ENCODE measurements at regions not wholly inside any gene's neighbourhood (a gene's known extent, or its start where the extent isn't known, plus 50 kb on each side); places are given as distances from the start of the nearest gene placed in this dataset.

DNA sequence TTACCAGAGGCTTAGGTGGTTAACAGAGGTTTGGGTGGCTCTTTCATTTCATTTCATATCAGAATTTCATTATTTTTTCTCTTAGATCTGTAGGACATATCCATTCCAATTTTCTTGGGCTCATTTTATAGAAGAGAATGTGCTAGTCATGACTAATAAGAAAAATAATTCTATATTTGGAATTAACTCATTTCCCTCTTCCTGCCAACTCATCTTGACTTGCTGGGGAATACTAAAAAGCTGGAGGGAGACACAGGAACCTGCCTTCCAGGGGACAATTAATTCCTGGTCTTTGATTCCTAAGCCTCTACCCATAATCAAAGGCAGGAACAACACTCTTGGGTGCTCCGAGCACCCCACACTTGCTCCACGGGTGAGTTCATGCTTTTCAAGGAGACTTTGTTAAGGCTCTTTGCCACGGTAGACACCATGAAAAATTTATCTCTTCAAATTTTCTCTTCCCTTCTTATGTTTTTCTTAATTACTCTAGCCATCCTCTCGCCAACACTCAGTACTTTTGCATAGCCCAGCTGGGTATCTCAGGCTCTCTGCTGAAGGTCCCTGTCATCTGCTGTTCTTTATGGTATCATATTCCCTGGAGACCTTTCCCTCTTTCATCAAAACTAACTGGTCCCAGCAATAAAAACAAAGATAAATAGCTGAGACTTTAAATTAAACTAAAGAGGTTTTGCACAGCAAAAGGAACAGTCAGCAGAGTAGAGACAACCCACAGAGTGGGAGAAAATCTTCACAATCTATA, 273.9 kb downstream of the NPR3 start:
- no peak for DNase-seq

DNA sequence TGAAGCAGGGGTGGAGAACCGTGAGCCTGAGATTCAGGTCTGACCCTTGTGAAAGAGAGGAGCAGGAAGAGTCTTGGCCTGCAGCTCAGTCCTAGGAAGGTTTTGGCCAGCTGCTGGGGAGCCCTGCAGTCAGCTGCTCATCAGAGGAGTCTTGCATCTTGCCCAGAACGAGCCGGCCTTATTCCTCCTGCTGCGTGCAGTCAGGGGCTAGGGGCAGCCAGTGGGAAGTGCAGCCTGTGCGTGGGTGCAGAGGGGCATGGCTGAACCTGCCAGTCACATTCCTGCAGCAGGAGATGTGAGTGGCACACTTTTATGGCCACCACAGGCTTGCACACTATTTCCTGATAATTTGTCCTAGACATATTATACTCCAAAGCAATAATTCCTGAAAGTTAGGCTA, 278.7 kb downstream of the NPR3 start:
- no peak for DNase-seq

DNA sequence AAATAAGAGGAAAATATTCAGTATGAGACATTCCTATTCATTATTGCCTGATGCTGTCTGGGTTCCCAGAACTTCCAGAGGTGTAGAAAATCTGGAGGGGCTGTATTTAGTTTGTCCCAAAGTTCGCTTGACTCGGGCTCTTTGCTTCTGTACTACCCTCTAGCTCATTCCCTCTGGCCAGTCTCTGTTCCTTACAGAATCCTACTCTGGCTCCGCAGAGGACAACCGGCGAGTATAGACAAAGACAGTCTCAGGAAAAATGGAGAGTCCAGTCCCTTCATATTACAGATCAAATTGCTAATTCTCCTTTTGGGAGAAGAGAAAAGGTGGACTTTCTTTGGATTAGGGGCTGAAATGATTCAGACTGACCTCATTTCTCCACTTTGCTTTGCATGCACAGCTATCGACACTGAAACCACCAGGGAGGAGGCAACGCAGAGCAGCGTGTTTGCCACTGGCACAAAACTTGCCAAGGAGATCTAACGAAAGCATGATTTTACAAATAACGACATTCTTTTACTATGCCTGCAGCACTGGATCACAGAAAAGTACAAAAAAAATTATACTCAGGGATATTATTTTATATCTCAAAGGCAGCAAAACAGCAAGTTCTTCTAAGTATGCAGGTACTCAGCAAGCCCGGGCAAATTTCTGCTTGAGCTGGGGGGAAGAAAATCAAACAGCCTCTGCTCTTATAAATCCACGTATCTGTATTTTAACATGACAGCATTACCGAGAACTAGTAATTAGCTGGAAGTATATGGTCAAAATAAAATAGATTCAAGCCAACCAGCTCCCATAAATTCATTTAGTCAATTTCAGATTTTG, 279.7 kb downstream of the NPR3 start:
- no peak for DNase-seq

DNA sequence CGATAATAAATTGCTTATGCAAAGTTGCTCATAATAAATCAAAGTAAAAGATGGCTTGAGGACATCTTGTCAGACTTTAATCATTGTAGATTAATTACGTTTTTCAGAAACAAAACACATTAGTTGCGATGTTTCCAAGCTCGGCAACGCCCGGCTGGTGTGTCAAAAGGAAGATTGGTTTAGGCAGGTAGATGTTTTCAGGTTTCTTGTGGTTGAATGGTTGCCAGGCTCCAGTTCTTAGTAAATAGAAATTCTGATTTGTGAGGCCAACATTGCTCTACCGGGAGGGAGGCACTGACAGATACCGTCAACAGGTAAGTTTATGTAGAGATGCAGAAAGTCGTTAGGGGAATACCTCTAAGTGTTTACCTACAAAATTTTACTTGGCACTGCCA, 280.3 kb downstream of the NPR3 start:
- no peak for DNase-seq

DNA sequence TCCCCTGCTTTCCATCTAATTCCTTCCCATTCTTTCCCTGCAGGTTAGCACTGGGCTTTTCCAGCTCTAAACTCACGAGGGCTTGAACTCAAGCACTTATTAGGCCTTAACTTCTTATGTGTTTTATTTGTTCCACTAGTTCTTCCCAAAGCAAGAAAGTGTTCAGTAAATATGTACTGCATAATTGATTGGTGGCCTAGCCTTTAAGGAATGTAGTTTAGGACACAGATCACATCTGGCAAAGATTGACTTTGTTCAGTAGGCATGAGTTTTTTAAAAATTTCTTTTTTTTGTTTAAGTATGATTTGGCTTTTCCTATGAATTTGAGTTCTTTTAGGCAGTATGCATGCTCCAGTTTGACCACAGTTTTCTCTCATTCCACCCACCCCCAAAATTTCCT, 285.2 kb downstream of the NPR3 start:
- no peak for DNase-seq

DNA sequence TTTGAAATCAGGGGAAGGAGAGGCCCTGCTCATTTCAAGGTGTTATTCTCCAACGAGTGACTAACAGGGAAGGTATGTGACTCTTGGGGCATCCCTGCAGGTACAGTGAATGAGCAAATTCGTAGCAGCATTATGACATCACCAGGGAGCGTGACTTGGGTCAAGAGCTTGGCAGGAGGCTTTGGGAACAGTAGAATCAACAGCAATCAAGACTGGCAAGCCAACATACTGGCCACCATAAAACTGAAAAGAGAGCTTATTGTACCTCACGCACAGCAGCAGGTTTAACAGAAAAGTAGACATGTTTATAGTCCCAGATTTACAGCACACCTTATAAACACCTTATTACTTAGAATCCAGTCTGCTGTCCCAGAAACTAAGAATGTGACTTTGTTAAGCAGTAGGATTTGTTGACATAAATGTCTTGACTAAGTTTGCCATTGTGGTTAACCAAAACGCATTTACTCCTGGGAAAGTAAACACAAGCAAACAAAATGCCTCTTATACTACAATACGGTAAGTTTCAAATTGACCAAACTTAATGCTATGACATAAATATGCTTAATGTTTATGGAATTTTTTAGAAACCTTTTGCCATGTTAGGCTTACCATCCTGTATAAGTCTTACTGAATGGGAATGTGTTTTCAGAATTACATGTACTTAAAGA, 297.8 kb downstream of the NPR3 start:
- DNase-seq = no peak

DNA sequence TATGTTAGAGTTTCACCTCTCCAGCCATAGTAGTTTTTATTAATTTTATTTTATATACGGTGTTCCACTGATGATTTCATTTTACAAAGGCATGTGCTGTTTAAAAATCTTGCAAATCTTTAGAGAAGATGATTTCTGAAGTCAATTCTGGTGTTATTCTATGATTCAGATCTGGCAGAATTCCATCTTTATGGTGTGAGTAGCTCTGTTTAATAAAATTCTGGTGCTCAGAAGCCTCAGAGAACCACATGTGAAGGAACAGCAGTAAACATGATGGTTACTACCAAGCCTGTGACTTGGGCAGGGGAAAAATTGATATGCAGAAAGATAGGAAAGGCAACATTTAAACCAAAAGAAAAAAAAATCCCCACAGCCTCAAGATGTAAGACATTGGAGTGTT, 299.7 kb downstream of the NPR3 start:
- DNase-seq = no peak

DNA sequence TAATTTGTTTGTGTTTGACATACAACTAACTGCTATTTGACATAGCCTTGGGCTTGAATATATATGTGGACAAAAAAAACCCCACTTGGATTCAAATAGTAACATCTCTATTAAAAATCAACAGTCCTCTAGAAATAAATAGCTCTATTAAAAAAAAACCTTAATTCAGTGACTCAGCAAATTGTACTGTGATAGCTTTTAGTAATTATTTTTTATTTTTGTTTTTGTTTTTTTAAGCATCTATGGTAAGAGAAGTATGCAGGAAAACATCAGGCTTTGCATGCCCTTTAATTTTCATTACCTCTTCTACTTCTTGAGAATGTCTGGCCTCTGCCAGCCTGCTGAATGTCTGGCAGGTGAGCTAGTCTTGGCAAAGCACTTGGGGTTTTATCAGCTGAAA, 300.7 kb downstream of the NPR3 start:
- no peak for DNase-seq

DNA sequence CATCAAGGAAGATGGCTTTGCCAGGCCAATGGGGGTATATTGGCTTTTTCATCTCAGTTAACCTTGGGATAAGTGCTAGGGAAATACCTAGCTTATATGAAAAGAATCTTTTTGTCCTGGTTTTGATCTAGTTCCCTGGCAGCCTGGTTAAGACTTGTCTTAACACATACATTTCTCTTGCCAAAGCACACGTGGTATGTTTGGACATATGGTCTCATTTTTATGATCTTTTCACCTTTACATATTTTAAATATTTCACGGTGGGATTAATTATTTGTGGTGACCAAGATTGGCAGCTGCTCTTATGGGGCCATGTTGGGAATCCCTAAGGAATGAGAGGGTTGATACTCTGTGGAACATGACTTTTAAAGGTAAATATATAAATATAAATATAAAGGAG, 312.5 kb downstream of the NPR3 start:
- no peak for DNase-seq

DNA sequence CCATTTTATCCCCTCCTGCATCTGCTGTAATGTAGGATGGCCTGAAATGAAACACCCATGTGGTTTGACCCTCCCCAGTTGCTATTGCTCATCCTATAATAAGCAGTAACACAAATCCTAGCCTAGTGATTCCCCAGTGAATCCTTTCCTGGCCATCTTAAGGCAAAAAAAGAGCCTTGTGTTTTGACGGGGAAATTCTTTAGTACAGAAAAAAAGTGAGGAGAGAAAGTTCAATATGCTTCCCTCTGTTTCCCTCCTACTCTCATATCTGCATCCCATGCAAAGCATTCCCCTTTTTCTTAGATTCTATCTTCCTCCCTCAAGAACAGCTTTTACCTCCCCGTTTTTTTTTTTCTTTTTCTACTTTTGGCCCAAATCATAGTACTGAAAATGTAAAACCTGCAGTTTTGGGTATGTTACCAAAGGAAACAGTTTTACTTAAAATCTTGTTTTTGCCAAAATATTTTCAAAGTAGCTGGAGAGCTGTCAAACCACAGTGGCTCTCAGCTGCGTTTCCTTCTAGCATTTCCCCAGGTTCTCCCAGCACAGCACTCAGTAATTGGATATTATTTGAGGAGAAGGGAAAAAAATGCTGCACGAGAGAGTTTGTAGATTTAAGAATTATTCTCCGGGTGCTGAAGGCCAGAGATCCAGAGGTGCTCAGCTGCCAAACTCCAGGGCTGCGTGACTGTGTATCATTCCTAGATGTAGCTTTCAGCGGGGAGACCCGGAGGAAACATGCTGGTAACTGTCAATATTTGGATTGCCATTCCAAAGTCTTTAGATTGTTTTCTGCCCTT, 321.4 kb downstream of the NPR3 start:
- DNase-seq = no peak

DNA sequence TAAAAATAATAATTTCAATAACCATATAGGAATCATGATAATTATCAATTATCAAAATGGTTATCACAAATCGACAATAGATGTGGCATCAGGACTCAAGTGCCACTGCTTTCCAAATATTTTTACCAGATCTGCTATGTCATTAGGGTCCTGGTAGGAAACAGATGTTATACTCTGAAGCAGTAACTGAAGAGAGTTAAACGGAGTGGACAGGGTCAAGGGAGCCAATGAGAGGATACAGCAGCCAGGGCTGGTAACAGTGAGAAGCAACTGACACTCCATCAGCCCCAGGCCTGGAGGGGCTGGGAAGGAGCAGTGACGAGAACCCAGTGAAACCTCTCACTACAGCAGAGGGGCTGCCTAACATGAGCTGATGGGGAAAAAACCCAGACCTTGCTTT, 322.4 kb downstream of the NPR3 start:
- no peak for DNase-seq

DNA sequence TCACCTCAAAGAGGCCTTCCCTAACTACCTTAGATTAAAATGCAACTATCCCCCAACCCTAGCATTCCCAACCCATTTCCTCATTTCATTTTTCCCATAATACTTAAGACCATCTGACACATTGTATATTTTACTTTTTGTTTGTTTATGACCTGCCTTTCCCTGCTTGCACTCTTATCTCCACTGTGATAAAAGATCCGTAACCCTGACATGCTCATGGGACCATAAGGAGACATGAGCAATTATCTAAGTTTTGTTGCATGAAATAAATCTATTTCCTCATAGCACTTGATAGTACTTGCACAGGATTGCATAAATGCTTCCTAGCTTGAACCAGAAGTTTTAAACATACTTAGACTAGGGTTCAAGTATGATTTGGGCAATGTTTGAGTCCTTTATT, 323.7 kb downstream of the NPR3 start:
- DNase-seq = no peak

DNA sequence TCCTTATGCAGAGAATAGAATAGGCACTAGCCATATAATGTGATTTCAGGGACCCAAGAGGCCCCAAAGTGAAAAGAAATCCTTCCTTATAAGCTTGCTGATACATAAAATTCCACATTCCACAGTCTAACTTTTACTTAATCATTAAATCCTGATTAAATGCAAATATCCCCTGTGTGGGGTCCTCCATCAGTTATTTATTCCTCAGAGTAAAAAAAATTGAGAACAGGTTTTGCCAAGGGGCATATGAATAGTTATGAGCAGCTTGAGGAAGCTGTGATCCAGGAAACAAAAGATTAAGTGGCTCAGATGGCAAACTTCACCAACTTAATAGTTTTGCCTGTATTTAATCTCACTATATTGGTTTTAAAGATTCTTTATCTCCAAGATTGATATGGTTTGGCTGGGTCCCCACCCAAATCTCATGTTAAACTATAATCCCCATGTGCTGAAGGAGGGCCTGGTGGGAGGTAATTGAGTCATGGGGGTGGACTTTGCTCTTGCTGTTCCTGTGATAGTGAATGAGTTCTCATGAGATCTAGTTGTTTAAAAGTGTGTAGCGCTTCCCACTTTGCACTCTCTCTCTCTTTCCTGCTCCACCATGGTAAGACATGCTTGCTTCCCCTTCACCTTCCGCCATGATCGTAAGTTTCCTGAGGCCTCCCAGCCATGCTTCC, 324.9 kb downstream of the NPR3 start:
- DNase-seq = no peak

DNA sequence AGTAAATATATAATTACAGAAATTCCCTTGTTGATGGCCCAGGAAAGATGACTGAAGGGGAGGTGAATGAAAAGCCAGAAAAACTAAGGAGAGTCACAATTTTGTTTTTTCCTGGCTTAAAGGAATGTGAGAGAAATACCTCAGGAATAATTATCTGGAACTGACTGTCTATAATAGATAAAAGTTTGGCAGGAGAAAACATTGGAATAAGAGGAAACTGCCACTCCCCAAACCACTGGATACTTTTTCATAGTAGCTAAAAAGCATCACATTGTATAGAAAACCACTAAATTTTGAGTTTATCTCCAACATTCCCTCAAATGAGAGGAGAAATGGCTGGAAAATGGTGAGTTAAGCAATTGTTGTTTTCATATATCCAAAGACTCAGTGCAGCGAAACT, 326.0 kb downstream of the NPR3 start:
- no peak for DNase-seq

DNA sequence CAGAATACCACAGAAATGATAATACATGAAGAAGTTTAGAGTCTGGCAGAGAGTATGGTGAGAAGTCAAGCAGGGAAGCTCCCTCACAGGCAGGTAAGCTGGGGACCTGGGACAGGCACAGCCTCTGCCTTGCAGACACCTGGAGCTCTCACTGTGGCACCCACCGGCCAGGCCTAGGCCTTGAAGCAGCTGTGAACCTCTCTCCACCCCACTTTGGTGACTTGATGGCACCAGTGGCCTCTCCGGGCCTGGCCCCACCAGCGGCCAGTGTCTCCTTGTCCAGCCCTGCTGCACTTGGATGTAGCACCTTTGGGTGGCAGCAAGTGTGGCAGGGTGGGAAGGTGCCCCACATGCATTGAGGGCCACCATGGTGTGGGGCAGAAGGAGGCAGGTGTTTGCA, 330.5 kb downstream of the NPR3 start:
- no peak for DNase-seq

DNA sequence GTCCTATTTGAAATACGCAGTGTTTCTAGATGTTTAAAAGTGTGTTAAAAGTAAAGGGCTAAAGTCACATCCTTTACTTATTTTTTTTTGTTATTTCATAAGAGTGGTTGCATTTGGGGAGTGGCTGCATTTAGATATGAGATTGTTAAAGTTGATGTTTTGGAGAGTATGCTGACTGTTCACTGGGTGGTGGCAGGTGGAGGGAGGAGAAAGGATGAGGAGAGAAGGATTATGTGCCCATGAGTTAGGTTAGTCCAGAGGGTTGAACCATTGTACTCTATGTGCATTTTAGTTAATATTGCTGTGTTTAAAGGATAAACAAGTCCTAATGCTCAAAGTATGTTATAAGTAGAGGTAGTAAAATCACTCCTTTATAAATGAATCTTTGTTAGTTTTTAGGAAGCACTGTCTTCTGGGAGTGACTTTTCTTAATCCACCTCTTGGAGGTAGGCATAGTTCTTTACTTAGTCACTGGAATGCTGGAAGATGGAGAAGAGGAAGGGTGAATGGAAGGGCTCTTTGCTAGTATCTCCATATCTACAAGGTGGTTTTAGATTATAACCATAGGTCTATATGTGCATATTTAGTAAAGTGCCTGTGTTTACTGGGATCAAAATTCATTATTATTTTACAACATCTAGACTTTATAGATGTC, 332.3 kb downstream of the NPR3 start:
- no peak for DNase-seq

DNA sequence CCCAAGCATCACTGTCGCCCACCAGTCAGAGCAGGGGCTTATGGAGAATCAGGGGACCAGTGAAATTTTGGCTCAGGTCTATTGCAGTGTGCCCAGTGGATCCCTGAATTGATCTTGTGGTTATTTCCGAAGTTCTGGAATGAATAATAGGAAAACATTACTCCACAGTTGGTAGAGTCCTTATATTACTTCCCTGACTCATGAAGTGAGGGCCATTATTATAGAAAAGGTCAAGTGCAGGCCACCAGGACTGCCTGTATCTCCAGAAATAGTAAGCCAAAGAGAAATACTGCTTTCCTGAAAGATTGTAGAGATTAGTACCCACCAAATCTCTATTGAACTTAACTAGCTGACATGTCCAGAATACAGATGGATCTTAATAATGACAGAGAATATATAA, 335.0 kb downstream of the NPR3 start:
- DNase-seq = no peak

DNA sequence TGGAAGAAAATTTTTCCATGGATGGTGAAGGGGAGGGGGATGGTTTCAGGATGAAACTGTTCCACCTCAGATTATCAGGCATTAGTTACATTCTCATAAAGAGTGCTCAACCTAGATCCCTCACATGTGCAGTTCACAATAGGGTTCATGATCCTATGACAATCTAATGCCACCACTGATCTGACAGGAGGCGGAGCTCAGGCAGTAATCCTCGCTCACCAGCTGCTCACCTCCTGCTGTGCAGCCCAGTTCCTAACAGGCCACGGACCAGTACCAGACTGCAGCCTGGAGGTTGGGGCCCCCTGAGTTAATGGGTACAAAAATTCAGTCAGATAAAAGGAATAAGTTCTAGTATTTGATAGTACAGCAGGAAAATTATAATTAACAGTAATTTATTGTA, 337.2 kb downstream of the NPR3 start:
- DNase-seq = no peak

DNA sequence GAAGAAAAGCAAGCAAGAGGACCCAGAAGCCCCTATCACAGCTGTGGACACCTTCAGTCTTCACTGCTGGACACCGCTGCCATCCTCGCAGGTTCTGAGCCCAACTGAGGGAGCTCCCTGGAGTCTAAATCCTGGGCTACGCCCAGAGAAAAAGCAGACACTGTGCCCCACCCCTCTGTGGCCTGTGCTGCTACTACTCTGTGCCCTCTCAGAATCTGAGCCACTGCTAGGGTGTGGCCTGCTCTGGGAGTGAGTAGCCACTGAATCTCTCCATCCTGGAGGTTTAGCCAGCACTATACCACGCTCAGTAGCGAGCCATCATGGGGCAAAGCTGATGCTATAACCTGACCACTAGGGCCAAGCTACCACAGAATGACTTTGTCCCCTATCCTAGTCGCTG, 338.2 kb downstream of the NPR3 start:
- DNase-seq = no peak

DNA sequence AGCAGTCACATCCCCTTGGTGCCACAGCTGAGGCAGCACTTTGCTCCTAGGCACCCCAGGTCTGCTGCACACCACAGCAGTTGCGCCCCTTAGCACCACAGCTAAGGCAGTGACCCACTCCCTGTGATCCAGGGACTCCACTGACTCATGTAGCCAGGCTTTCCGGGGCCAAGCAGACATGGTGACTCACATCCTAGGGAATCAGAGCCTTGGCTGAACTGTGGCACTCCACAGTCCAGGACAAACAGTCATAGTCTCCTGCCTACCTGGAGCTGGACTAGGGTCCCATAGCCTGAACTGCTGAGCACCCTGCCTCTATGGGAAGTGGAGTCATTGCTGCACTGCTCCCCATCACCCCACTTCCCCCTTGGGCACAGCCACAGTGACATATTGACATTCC, 338.7 kb downstream of the NPR3 start:
- no peak for DNase-seq

DNA sequence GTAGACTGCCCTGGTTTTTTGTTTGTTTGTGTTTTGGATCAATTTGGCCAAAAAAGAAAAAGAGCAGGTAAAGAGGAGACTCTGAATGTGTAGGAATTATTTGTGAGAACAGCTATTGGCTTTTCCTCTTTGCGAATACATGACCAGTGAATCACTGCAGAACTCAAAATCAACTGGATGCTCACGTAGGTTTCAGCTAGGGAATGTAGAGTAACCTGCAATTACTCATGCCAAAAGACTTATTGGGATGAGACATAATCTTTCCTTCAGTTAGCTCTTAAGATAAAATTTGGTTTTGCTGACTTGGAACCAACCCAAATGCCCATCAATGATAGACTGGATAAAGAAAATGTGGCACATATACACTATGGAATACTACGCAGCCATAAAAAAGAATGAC, 348.0 kb downstream of the NPR3 start:
- no peak for DNase-seq
